H9 (cell line): ENCODE measurements at regions not wholly inside any gene's neighbourhood (a gene's known extent, or its start where the extent isn't known, plus 50 kb on each side); places are given as distances from the start of the nearest gene placed in this dataset.

ENCODE experiments used
- DNase-seq: peaks from one replicate; pipeline ENCODE4 v3.0.0-alpha.2; 2017
- H2AFZ ChIP-seq: one replicate; pipeline ENCODE4 v1.6.1; 2013; ENCODE audit warnings: mild to moderate bottlenecking, low read length, control low read depth, moderate library complexity
- H2AK5ac ChIP-seq: 2 replicates; pipeline ENCODE4 v1.6.1; 2013; ENCODE audit warnings: low read length, control low read depth, mixed read lengths; ENCODE audit not compliant: insufficient read length
- H2BK120ac ChIP-seq: one replicate; pipeline ENCODE4 v1.6.1; 2013; ENCODE audit warnings: low read depth, mild to moderate bottlenecking, low read length, control low read depth, inconsistent platforms; ENCODE audit not compliant: poor library complexity, severe bottlenecking
- H2BK12ac ChIP-seq: 2 replicates; pipeline ENCODE4 v1.6.1; 2013; ENCODE audit warnings: low read length, control low read depth, mixed read lengths, low read depth; ENCODE audit not compliant: insufficient read length
- H2BK15ac ChIP-seq: 2 replicates; pipeline ENCODE4 v1.6.1; 2013; ENCODE audit warnings: low read depth, low read length, control low read depth
- H2BK20ac ChIP-seq: one replicate; pipeline ENCODE4 v1.6.1; 2013; ENCODE audit warnings: low read depth, mild to moderate bottlenecking, low read length, control low read depth, inconsistent platforms; ENCODE audit not compliant: poor library complexity, severe bottlenecking
- H2BK5ac ChIP-seq: 2 replicates; pipeline ENCODE4 v1.6.1; 2013; ENCODE audit warnings: low read length, control low read depth, mixed read lengths; ENCODE audit not compliant: insufficient read length
- H3K14ac ChIP-seq: 2 replicates; pipeline ENCODE4 v1.6.1; 2013; ENCODE audit warnings: low read length, control low read depth; ENCODE audit not compliant: insufficient read depth
- H3K18ac ChIP-seq: 2 replicates; pipeline ENCODE4 v1.6.1; 2013; ENCODE audit warnings: low read depth, mild to moderate bottlenecking, mixed read lengths, low read length, control low read depth; ENCODE audit not compliant: insufficient read length
- H3K23ac ChIP-seq: 2 replicates; pipeline ENCODE4 v1.6.1; 2013; ENCODE audit warnings: low read length, control low read depth, mixed read lengths, low read depth; ENCODE audit not compliant: insufficient read length
- H3K23me2 ChIP-seq: 2 replicates; pipeline ENCODE4 v1.6.1; 2013; ENCODE audit warnings: low read depth, mild to moderate bottlenecking, mixed read lengths, low read length, control low read depth; ENCODE audit not compliant: insufficient read length, poor library complexity, severe bottlenecking
- H3K27ac ChIP-seq: 2 replicates; pipeline ENCODE4 v1.5.1; 2013; ENCODE audit warnings: low read length, control low read depth, mixed read lengths, low read depth; ENCODE audit not compliant: insufficient read length
- H3K27me3 ChIP-seq: 2 replicates; pipeline ENCODE4 v1.6.1; 2013; ENCODE audit warnings: low read length, control low read depth, inconsistent platforms; ENCODE audit not compliant: insufficient read depth
- H3K4ac ChIP-seq: 2 replicates; pipeline ENCODE4 v1.6.1; 2013; ENCODE audit warnings: low read depth, mild to moderate bottlenecking, control low read depth, inconsistent platforms, low read length, moderate library complexity
- H3K4me1 ChIP-seq: 2 replicates; pipeline ENCODE4 v1.6.1; 2013; ENCODE audit warnings: low read length, control low read depth, inconsistent platforms; ENCODE audit not compliant: insufficient read depth
- H3K4me2 ChIP-seq: 2 replicates; pipeline ENCODE4 v1.6.1; 2013; ENCODE audit warnings: low read length, control low read depth, mixed read lengths; ENCODE audit not compliant: insufficient read length, insufficient read depth
- H3K56ac ChIP-seq: 2 replicates; pipeline ENCODE4 v1.6.1; 2013; ENCODE audit warnings: low read depth, mild to moderate bottlenecking, mixed read lengths, low read length, control low read depth; ENCODE audit not compliant: insufficient read length
- H3K79me1 ChIP-seq: 2 replicates; pipeline ENCODE4 v1.6.1; 2013; ENCODE audit warnings: low read depth, mild to moderate bottlenecking, moderate library complexity, low read length, control low read depth, inconsistent platforms; ENCODE audit not compliant: insufficient read depth, poor library complexity, severe bottlenecking
- H3K79me2 ChIP-seq: 2 replicates; pipeline ENCODE4 v1.6.1; 2013; ENCODE audit warnings: low read length, control low read depth, inconsistent platforms; ENCODE audit not compliant: insufficient read depth
- H3K9ac ChIP-seq: 2 replicates; pipeline ENCODE4 v1.6.1; 2013; ENCODE audit warnings: low read length, control low read depth, mixed read lengths; ENCODE audit not compliant: insufficient read length; ENCODE audit errors: extremely low read depth
- H3K9me3 ChIP-seq: one replicate; pipeline ENCODE4 v1.6.1; 2013; ENCODE audit warnings: low read depth, low read length, inconsistent platforms; ENCODE audit not compliant: control insufficient read depth
- H3T11ph ChIP-seq: one replicate; pipeline ENCODE4 v1.6.1; 2013; ENCODE audit warnings: mild to moderate bottlenecking, low read length, control low read depth, inconsistent platforms
- H4K20me1 ChIP-seq: one replicate; pipeline ENCODE4 v1.6.1; 2013; ENCODE audit not compliant: control insufficient read depth, insufficient read length, insufficient read depth
- H4K5ac ChIP-seq: 2 replicates; pipeline ENCODE4 v1.6.1; 2013; ENCODE audit warnings: low read depth, mild to moderate bottlenecking, mixed read lengths, low read length, control low read depth; ENCODE audit not compliant: insufficient read length
- H4K8ac ChIP-seq: replicated peaks from 2 replicates; pipeline ENCODE4 v1.6.1; 2013; ENCODE audit warnings: low read length, control low read depth, mixed read lengths, low read depth; ENCODE audit not compliant: insufficient read length
- H4K91ac ChIP-seq: 2 replicates; pipeline ENCODE4 v1.6.1; 2013; ENCODE audit warnings: low read depth, mild to moderate bottlenecking, moderate library complexity, mixed read lengths, low read length, control low read depth; ENCODE audit not compliant: insufficient read length
- H3K27ac Mint-ChIP-seq, 3 experiments: 2 replicates in 2 of 3; 3 replicates in 1 of 3; pipeline ENCODE4 v1.8.0; 2020 to 2021; ENCODE audit warnings: mixed read lengths in 3 of 3, mild to moderate bottlenecking in 1 of 3, moderate library complexity in 1 of 3
- H3K27me3 Mint-ChIP-seq: 2 replicates; pipeline ENCODE4 v1.8.0; 2021; ENCODE audit warnings: low read depth, mild to moderate bottlenecking, moderate library complexity, mixed read lengths
- H3K36me3 Mint-ChIP-seq, 3 experiments: 2 replicates in 2 of 3; 3 replicates in 1 of 3; pipeline ENCODE4 v1.8.0; 2020 to 2021; ENCODE audit warnings: low read depth in 3 of 3, mixed read lengths in 3 of 3; ENCODE audit not compliant: insufficient read depth in 1 of 3
- H3K4me1 Mint-ChIP-seq, 2 experiments: 2 replicates each; pipeline ENCODE4 v1.8.0; 2020; ENCODE audit warnings: mixed read lengths in 2 of 2
- H3K4me3 Mint-ChIP-seq, 2 experiments: 2 replicates in 1 of 2; 3 replicates in 1 of 2; pipeline ENCODE4 v1.8.0; 2020 to 2021; ENCODE audit warnings: mild to moderate bottlenecking in 2 of 2, mixed read lengths in 2 of 2, moderate library complexity in 1 of 2
- H3K9me3 Mint-ChIP-seq, 2 experiments: 2 replicates in 1 of 2; 3 replicates in 1 of 2; pipeline ENCODE4 v1.8.0; 2020; ENCODE audit warnings: mild to moderate bottlenecking in 2 of 2, mixed read lengths in 2 of 2, moderate library complexity in 1 of 2
- WGBS: extraction: QIAGEN DNeasy Blood & Tissue Kit; methylation state at CpG from one replicate; pipeline ENCODE4 v1.1.7; 2013; ENCODE audit warnings: missing lambda C conversion rate, low lambda C conversion rate, mixed read lengths; ENCODE audit not compliant: insufficient read length; ENCODE audit errors: extremely low coverage; 5-methylcytosine and 5-hydroxymethylcytosine counted together
- TF ChIP-seq, protein P1 (sequence below): fragments of 200-600 bp; sonication (generic); conservative IDR thresholded peaks from 3 replicates; pipeline ENCODE4 v1.8.0; 2021; ENCODE audit warnings: antibody characterized with exemption, mild to moderate bottlenecking

DNA sequence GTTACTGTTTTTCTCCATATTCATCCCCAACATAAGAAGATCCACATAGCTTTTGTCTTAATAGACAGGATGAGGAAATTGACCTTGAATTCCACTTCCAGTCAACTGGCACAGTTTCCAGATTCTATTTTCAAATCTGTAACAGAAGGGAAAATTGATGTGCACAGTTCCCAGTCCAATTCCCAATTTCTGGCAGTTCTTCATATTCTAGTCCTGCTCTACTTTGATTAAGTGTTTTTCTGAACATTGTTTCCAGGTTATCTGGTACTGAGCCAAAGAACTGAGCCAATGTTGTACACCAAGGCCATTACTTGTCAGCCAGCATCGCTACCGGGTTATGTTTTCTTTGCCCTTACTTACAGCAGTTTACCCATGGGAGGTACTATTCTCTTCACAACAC, 1755.4 kb downstream of the PLA2G4A start:
- peaks cover 0 to 5% of the 10 kb centered on the region in 2 experiments; a peak in 2 of 4 replicates for H3K4me1 Mint-ChIP-seq
- no peak overlapping the region for H3K27ac Mint-ChIP-seq
- Histone ChIP-seq H4K20me1 (no peaks in the 10 kb centered on the region), H2BK12ac (no peak overlapping the region), H3K27me3 (no peaks in the 10 kb centered on the region), H4K91ac (no peak overlapping the region), H3K27ac (no peak overlapping the region), H2BK120ac (no peak overlapping the region), H4K8ac (no peak overlapping the region), H3K4ac (no peak overlapping the region), H3K14ac (no peak overlapping the region), H3K56ac (no peak overlapping the region), H3T11ph (no peak overlapping the region), H3K79me2 (no peaks in the 10 kb centered on the region), H3K9me3 (no peaks in the 10 kb centered on the region), H3K23ac (no peak overlapping the region), H3K79me1 (no peaks in the 10 kb centered on the region), H3K9ac (no peak overlapping the region), H2BK20ac (no peak overlapping the region), H3K23me2 (no peaks in the 10 kb centered on the region), H3K4me1 (no peaks in the 10 kb centered on the region), H2BK5ac (no peak overlapping the region), H2BK15ac (no peak overlapping the region), H3K4me2 (no peak overlapping the region), H2AFZ (no peak overlapping the region), H2AK5ac (no peak overlapping the region), H4K5ac (no peak overlapping the region), H3K18ac (no peak overlapping the region)
- WGBS, result no CpG with 5 or more reads among the region's 2 CpGs
- DNase-seq, result no peak
- no peaks in the 10 kb centered on the region for H3K27me3 Mint-ChIP-seq
- no peaks in the 10 kb centered on the region for H3K9me3 Mint-ChIP-seq
- no peak overlapping the region for H3K4me3 Mint-ChIP-seq
- H3K36me3 Mint-ChIP-seq, result no peaks in the 10 kb centered on the region
- TF ChIP-seq, protein P1, sequence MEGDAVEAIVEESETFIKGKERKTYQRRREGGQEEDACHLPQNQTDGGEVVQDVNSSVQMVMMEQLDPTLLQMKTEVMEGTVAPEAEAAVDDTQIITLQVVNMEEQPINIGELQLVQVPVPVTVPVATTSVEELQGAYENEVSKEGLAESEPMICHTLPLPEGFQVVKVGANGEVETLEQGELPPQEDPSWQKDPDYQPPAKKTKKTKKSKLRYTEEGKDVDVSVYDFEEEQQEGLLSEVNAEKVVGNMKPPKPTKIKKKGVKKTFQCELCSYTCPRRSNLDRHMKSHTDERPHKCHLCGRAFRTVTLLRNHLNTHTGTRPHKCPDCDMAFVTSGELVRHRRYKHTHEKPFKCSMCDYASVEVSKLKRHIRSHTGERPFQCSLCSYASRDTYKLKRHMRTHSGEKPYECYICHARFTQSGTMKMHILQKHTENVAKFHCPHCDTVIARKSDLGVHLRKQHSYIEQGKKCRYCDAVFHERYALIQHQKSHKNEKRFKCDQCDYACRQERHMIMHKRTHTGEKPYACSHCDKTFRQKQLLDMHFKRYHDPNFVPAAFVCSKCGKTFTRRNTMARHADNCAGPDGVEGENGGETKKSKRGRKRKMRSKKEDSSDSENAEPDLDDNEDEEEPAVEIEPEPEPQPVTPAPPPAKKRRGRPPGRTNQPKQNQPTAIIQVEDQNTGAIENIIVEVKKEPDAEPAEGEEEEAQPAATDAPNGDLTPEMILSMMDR, result no peak
